Psoas muscle (tissue), 7 donors: ENCODE measurements at regions not wholly inside any gene's neighbourhood (a gene's known extent, or its start where the extent isn't known, plus 50 kb on each side); places are given as distances from the start of the nearest gene placed in this dataset.

Experiments used
- ATAC-seq, 4 donors: fragments of 200-7000 bp; cut with Tn5 transposase; one replicate each; pipeline ENCODE4 v1.9.1; 2020; ENCODE audit warnings: moderate library complexity in 3 of 4, mild to moderate bottlenecking in 2 of 4
- DNase-seq, 2 donors: peaks; one replicate each; pipeline ENCODE4 v3.0.0-alpha.2; 2020
- H3K27ac ChIP-seq: fragments of 200-600 bp; one replicate; pipeline ENCODE4 v1.8.0; 2022
- H3K27me3 ChIP-seq, 3 donors: fragments of 200-600 bp in 1 of 3; one replicate each; pipeline versions ENCODE4 v1.6.1 to v1.8.0; 2013 to 2022; ENCODE audit warnings: low read length in 2 of 3, mild to moderate bottlenecking in 2 of 3, moderate library complexity in 1 of 3; ENCODE audit not compliant: insufficient read depth in 3 of 3
- H3K36me3 ChIP-seq, 2 donors: fragments of 200-600 bp in 1 of 2; one replicate each; pipeline versions ENCODE4 v1.6.1 to v1.8.0; 2013 to 2022; ENCODE audit warnings: low read depth in 1 of 2, mild to moderate bottlenecking in 1 of 2, moderate library complexity in 1 of 2; ENCODE audit not compliant: insufficient read depth in 1 of 2
- H3K4me1 ChIP-seq: fragments of 200-600 bp; one replicate; pipeline ENCODE4 v1.8.0; 2022
- H3K4me3 ChIP-seq: fragments of 200-600 bp; one replicate; pipeline ENCODE4 v1.8.0; 2022; ENCODE audit warnings: mild to moderate bottlenecking
- H3K9me3 ChIP-seq: fragments of 200-600 bp; one replicate; pipeline ENCODE4 v1.8.0; 2022
- WGBS, 3 donors: extraction: QIAGEN DNeasy Blood & Tissue Kit; methylation state at CpG; one replicate each; pipeline versions ENCODE4 v1.1.6 to v1.1.7; 2013; 5-methylcytosine and 5-hydroxymethylcytosine counted together
- intact Hi-C, 2 donors: fragments of 100-400 bp; cut with DNase I; formaldehyde crosslinking; loops; one replicate each; pipeline versions ENCODE4 v1.11.0 to v1.14.2; 2022
- TF ChIP-seq, protein P1 (sequence below): fragments of 200-600 bp; IDR thresholded peaks from one replicate; pipeline ENCODE4 v1.8.0; 2022; ENCODE audit warnings: antibody characterized with exemption
- donor health status: healthy with polysubstance abuse.
- donor health status: DM: no; HTN: no; CAD: no; lungs with moderate emphysema.
- donor health status: Bipolar disorder and iron deficiency.
- donor health status: healthy.
- donor health status: DM: yes; HTN: yes; CAD: no.
- donor health status: DM: no; HTN: no; CAD: no.
- donor health status: DM: yes; HTN: yes; CAD: no.

DNA sequence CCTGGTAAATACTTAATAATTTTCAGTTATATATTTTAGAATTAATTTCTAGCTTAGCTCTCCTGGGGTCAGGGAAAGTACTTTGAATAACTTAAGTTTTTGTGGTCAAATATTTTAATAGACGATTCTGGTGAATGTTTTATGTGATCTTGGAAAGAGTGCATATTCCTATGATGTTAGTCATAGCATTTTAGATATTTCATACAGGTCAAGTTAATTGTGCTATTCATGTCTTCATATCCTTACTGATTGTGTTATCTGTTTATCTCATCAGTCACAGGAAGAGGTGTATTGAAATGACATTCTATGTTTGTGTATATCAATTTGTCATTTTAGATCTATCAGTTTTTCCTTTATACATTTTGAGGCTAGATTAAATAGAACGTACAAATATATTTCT lies 576.2 kb downstream of the CPS1 start:
- ATAC-seq (no peak), DNase-seq (no peak)
- TF ChIP-seq, protein P1, sequence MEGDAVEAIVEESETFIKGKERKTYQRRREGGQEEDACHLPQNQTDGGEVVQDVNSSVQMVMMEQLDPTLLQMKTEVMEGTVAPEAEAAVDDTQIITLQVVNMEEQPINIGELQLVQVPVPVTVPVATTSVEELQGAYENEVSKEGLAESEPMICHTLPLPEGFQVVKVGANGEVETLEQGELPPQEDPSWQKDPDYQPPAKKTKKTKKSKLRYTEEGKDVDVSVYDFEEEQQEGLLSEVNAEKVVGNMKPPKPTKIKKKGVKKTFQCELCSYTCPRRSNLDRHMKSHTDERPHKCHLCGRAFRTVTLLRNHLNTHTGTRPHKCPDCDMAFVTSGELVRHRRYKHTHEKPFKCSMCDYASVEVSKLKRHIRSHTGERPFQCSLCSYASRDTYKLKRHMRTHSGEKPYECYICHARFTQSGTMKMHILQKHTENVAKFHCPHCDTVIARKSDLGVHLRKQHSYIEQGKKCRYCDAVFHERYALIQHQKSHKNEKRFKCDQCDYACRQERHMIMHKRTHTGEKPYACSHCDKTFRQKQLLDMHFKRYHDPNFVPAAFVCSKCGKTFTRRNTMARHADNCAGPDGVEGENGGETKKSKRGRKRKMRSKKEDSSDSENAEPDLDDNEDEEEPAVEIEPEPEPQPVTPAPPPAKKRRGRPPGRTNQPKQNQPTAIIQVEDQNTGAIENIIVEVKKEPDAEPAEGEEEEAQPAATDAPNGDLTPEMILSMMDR = no peak
- no peaks in the 10 kb centered on the region for H3K9me3 ChIP-seq
- no peak overlapping the region for H3K4me3 ChIP-seq
- intact Hi-C loops = no loop called here
- no peaks in the 10 kb centered on the region for H3K4me1 ChIP-seq
- WGBS, 3 donors = 52 to 57% (median 54%) methylated on average over 2 of the region's 2 CpGs
- no peaks in the 10 kb centered on the region for H3K36me3 ChIP-seq
- no peaks in the 10 kb centered on the region for H3K27me3 ChIP-seq
- no peak overlapping the region for H3K27ac ChIP-seq

DNA sequence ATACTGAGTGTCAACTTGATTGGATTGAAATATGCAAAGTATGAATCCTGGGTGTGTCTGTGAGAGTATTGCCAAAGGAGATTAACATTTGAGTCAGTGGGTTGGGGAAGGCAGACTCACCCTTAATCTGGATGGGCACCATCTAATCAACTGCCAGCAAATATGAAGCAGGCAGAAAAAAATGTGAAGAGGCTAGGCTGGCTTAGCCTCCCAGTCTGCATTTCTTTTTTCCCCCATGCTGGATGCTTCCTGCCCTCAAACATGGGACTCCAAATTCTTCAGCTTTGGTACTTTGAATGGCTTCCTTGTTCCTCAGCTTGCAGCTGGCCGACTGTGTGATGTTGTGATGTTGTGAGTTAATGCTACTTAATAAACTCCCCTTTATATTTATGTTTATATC lies 577.4 kb downstream of the CPS1 start:
- ATAC-seq (no peak), DNase-seq (no peak)
- H3K4me3 ChIP-seq = no peak overlapping the region
- no peak overlapping the region for H3K27ac ChIP-seq
- H3K4me1 ChIP-seq = no peaks in the 10 kb centered on the region
- no peaks in the 10 kb centered on the region for H3K9me3 ChIP-seq
- WGBS, 3 donors = 34 to 49% (median 39%) methylated on average over 1 of the region's 1 CpG
- no peaks in the 10 kb centered on the region for H3K36me3 ChIP-seq
- H3K27me3 ChIP-seq = no peaks in the 10 kb centered on the region
- TF ChIP-seq, protein P1 = no peak
- intact Hi-C loops = no loop called here

DNA sequence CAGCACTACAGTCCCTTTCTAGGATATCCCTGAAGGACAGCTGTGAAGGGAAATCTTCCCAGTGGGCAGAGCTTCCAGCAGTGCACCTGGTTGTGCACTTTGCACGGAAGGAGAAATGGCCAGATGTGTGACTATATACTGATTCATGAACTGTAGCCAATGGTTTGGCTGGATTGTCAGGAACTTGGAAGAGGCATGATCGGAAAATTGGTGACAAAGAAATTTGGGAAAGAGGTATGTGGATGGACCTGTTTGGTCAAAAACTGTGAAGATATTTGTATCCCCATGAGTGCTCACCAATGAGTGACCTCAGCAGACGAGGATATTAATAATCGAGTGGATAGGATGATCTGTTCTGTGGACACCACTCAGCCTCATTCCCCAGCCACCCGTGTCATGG lies 582.2 kb downstream of the CPS1 start:
- no peak overlapping the region for H3K27ac ChIP-seq
- intact Hi-C loops = no loop called here
- ATAC-seq (no peak), DNase-seq (no peak)
- no peak overlapping the region for H3K4me3 ChIP-seq
- no peaks in the 10 kb centered on the region for H3K27me3 ChIP-seq
- 78 to 91% (median 89%) methylated on average over 5 of the region's 5 CpGs for WGBS, 3 donors
- no peaks in the 10 kb centered on the region for H3K36me3 ChIP-seq
- H3K9me3 ChIP-seq = no peaks in the 10 kb centered on the region
- TF ChIP-seq, protein P1 = no peak
- no peaks in the 10 kb centered on the region for H3K4me1 ChIP-seq

DNA sequence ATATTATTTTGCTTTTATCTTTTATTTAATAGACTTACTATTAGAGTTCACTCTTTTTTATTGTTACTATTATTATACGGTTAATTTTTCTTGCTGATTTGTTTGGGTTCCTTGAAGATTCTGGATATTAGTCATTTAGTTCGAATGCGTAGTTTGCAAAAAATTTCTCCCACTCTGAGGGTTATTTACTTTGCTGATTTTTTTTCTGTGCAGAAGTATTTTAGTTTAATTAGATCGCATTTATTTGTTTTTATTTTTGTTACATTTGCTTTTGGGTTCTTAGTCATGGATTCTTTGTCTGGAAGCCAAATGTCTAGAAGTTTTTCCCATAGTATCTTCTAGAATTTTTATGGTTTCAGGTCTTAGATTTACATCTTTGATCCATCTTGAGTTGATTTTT lies 585.2 kb downstream of the CPS1 start:
- Histone ChIP-seq H3K36me3 (no peaks in the 10 kb centered on the region), H3K27ac (no peak overlapping the region), H3K9me3 (no peaks in the 10 kb centered on the region), H3K4me1 (no peaks in the 10 kb centered on the region), H3K27me3 (no peaks in the 10 kb centered on the region), H3K4me3 (no peak overlapping the region)
- 79 to 95% (median 94%) methylated on average over 4 of the region's 4 CpGs for WGBS, 3 donors
- intact Hi-C loops = no loop called here
- DNase-seq (no peak), ATAC-seq (no peak)
- TF ChIP-seq, protein P1 = no peak

DNA sequence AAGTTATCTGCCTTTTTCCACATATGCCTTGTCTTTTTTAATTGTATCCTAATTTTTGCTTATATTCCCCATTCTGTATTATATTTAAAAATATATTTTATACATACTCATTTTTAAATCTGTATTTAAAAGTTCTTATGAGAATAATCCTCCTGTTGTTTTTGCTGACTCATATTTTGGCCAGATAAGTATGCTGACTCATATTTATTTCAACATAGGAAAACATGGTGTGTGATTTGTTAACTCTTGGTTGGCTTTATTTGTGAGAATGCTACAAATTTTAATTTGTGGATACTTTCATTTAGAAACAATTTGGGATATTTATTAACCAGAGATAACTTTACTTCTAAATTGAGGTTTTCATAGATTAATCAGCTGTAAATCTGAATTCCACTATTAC lies 587.7 kb downstream of the CPS1 start:
- Histone ChIP-seq H3K27me3 (no peaks in the 10 kb centered on the region), H3K4me3 (no peak overlapping the region), H3K9me3 (no peaks in the 10 kb centered on the region), H3K36me3 (no peaks in the 10 kb centered on the region), H3K4me1 (no peaks in the 10 kb centered on the region), H3K27ac (no peak overlapping the region)
- TF ChIP-seq, protein P1 = no peak
- ATAC-seq = no peak
- intact Hi-C loops = no loop called here
- DNase-seq = no peak
